Aorta (tissue), 5 donors: ENCODE measurements at regions not wholly inside any gene's neighbourhood (a gene's known extent, or its start where the extent isn't known, plus 50 kb on each side); places are given as distances from the start of the nearest gene placed in this dataset.

ENCODE experiments used
- ATAC-seq: fragments of 200-7000 bp; cut with Tn5 transposase; one replicate; pipeline ENCODE4 v1.9.1; 2022; ENCODE audit warnings: moderate library complexity; ENCODE audit not compliant: low FRiP score
- DNase-seq, 2 donors: peaks; one replicate each; pipeline ENCODE4 v3.0.0-alpha.2; 2020
- H3K27ac ChIP-seq, 2 donors: one replicate each; pipeline ENCODE4 v1.5.1; 2013; ENCODE audit warnings: low read length in 2 of 2, mild to moderate bottlenecking in 2 of 2, moderate library complexity in 2 of 2, control low read depth in 1 of 2, inconsistent platforms in 1 of 2, low read depth in 1 of 2
- H3K27me3 ChIP-seq, 2 donors: one replicate each; pipeline ENCODE4 v1.6.1; 2013; ENCODE audit warnings: control low read depth in 1 of 2, low read length in 1 of 2, mild to moderate bottlenecking in 1 of 2, moderate library complexity in 1 of 2; ENCODE audit not compliant: insufficient read depth in 2 of 2, control insufficient read depth in 1 of 2
- H3K36me3 ChIP-seq, 2 donors: one replicate each; pipeline ENCODE4 v1.6.1; 2013; ENCODE audit warnings: control low read depth in 1 of 2, low read length in 1 of 2, mild to moderate bottlenecking in 1 of 2; ENCODE audit not compliant: insufficient read depth in 2 of 2, control insufficient read depth in 1 of 2
- H3K4me1 ChIP-seq, 2 donors: one replicate each; pipeline ENCODE4 v1.6.1; 2013; ENCODE audit warnings: low read length in 2 of 2, control low read depth in 1 of 2, mild to moderate bottlenecking in 1 of 2, moderate library complexity in 1 of 2; ENCODE audit not compliant: insufficient read depth in 2 of 2, control insufficient read depth in 1 of 2
- H3K4me3 ChIP-seq, 2 donors: one replicate each; pipeline ENCODE4 v1.5.1; 2013; ENCODE audit warnings: low read length in 2 of 2, control low read depth in 1 of 2, mild to moderate bottlenecking in 1 of 2
- H3K9me3 ChIP-seq: one replicate; pipeline ENCODE4 v1.6.1; 2013; ENCODE audit warnings: mild to moderate bottlenecking, low read length; ENCODE audit not compliant: control insufficient read depth
- WGBS, 2 donors: extraction: QIAGEN DNeasy Blood & Tissue Kit; methylation state at CpG; one replicate each; pipeline ENCODE4 v1.1.7; 2013; 5-methylcytosine and 5-hydroxymethylcytosine counted together
- intact Hi-C, 2 donors: fragments of 100-400 bp; cut with DNase I; formaldehyde crosslinking; loops; one replicate each; pipeline versions ENCODE4 v1.14.2 to v1.15.0; 2022
- donor health status: healthy with polysubstance abuse.
- donor health status: Bipolar disorder and iron deficiency.
- donor health status: DM: no; HTN: no; CAD: no.
- donor health status: DM: no; HTN: no; CAD: no.
- donor health status: DM: yes; HTN: yes; CAD: no.

- no peak for ATAC-seq
- peaks cover 2% of the 10 kb centered on the region for H3K9me3 ChIP-seq
- 82 to 86% methylated on average over 3 of the region's 3 CpGs for WGBS, 2 donors
Observed at GRCh38 chr17:33508215-33508614, 215.1 kb upstream of the ASIC2 start.

GRCh38 chr17:33509331-33509730, 216.2 kb upstream of the ASIC2 start:
- whole genome bisulfite sequencing, 2 donors: 59 to 66% methylated on average over 8 of the region's 8 CpGs
- Histone ChIP-seq H3K27me3 (no peaks in the 10 kb centered on the region), H3K9me3 (peaks cover 2% of the 10 kb centered on the region), H3K4me3 (no peak overlapping the region), H3K27ac (no peak overlapping the region), H3K36me3 (no peaks in the 10 kb centered on the region), H3K4me1 (no peaks in the 10 kb centered on the region)
- intact Hi-C loops: no loop called here
- DNase-seq (no peak), ATAC-seq (no peak)

More at GRCh38 chr17:33508215-33508614, 215.1 kb upstream of the ASIC2 start:
- no peak overlapping the region for H3K4me3 ChIP-seq
- no peak for DNase-seq
- H3K36me3 ChIP-seq: no peaks in the 10 kb centered on the region
- no peak overlapping the region for H3K27ac ChIP-seq
- H3K4me1 ChIP-seq: no peaks in the 10 kb centered on the region
- H3K27me3 ChIP-seq: no peaks in the 10 kb centered on the region
- intact Hi-C loops: no loop called here

GRCh38 chr17:33511670-33512069, 218.6 kb upstream of the ASIC2 start:
- no peak overlapping the region for H3K4me3 ChIP-seq
- no peaks in the 10 kb centered on the region for H3K4me1 ChIP-seq
- H3K27ac ChIP-seq: no peak overlapping the region
- no peak for DNase-seq
- no peaks in the 10 kb centered on the region for H3K36me3 ChIP-seq
- ATAC-seq: no peak
- peaks cover 2% of the 10 kb centered on the region for H3K9me3 ChIP-seq
- 72 to 77% methylated on average over 2 of the region's 2 CpGs for WGBS, 2 donors
- no peaks in the 10 kb centered on the region for H3K27me3 ChIP-seq
- intact Hi-C loops: no loop called here

GRCh38 chr17:33512113-33512512, 219.0 kb upstream of the ASIC2 start:
- ATAC-seq (no peak), DNase-seq (no peak)
- Histone ChIP-seq H3K9me3 (peaks cover 2% of the 10 kb centered on the region), H3K27me3 (no peaks in the 10 kb centered on the region), H3K4me1 (no peaks in the 10 kb centered on the region), H3K4me3 (no peak overlapping the region), H3K27ac (no peak overlapping the region), H3K36me3 (no peaks in the 10 kb centered on the region)
- intact Hi-C loops: no loop called here

GRCh38 chr17:33513769-33514168, 220.7 kb upstream of the ASIC2 start:
- ATAC-seq (no peak), DNase-seq (no peak)
- intact Hi-C loops: no loop called here
- Histone ChIP-seq H3K27me3 (no peaks in the 10 kb centered on the region), H3K36me3 (no peaks in the 10 kb centered on the region), H3K4me1 (no peaks in the 10 kb centered on the region), H3K9me3 (peaks cover 2% of the 10 kb centered on the region), H3K27ac (no peak overlapping the region), H3K4me3 (no peak overlapping the region)
- 83 to 86% methylated on average over 5 of the region's 5 CpGs for WGBS, 2 donors

- ATAC-seq (no peak), DNase-seq (no peak)
- Histone ChIP-seq H3K4me3 (no peak overlapping the region), H3K27ac (no peak overlapping the region), H3K27me3 (no peaks in the 10 kb centered on the region), H3K9me3 (peaks cover 2% of the 10 kb centered on the region), H3K36me3 (no peaks in the 10 kb centered on the region), H3K4me1 (no peaks in the 10 kb centered on the region)
- intact Hi-C loops: no loop called here
- 77 to 79% methylated on average over 6 of the region's 6 CpGs for WGBS, 2 donors
Observed at GRCh38 chr17:33514369-33514768, 221.3 kb upstream of the ASIC2 start.

- H3K27me3 ChIP-seq: no peaks in the 10 kb centered on the region
- 75 to 80% methylated on average over 7 of the region's 7 CpGs for WGBS, 2 donors
- intact Hi-C loops: no loop called here
- peaks cover 2% of the 10 kb centered on the region for H3K9me3 ChIP-seq
- H3K27ac ChIP-seq: no peak overlapping the region
- no peaks in the 10 kb centered on the region for H3K36me3 ChIP-seq
- ATAC-seq (no peak), DNase-seq (no peak)
- H3K4me1 ChIP-seq: no peaks in the 10 kb centered on the region
- no peak overlapping the region for H3K4me3 ChIP-seq
Observed at GRCh38 chr17:33515974-33516373, 222.9 kb upstream of the ASIC2 start.

GRCh38 chr17:33516645-33517044, 223.6 kb upstream of the ASIC2 start:
- Histone ChIP-seq H3K36me3 (no peaks in the 10 kb centered on the region), H3K4me1 (no peaks in the 10 kb centered on the region), H3K27ac (no peak overlapping the region), H3K27me3 (no peaks in the 10 kb centered on the region), H3K9me3 (peaks cover 2% of the 10 kb centered on the region), H3K4me3 (no peak overlapping the region)
- intact Hi-C loops: no loop called here
- ATAC-seq (no peak), DNase-seq (no peak)
- 92 to 97% methylated on average over 5 of the region's 5 CpGs for WGBS, 2 donors

- no peak for DNase-seq
- Histone ChIP-seq H3K4me1 (no peaks in the 10 kb centered on the region), H3K27ac (no peak overlapping the region), H3K4me3 (no peak overlapping the region), H3K27me3 (no peaks in the 10 kb centered on the region), H3K36me3 (no peaks in the 10 kb centered on the region), H3K9me3 (peaks cover under 1% of the 10 kb centered on the region)
- 81 to 83% methylated on average over 4 of the region's 5 CpGs for WGBS, 2 donors
- intact Hi-C loops: no loop called here
- no peak for ATAC-seq
Observed at GRCh38 chr17:33517746-33518145, 224.7 kb upstream of the ASIC2 start.
